Esophagus squamous epithelium (tissue), 4 donors: ENCODE measurements at regions not wholly inside any gene's neighbourhood (a gene's known extent, or its start where the extent isn't known, plus 50 kb on each side); places are given as distances from the start of the nearest gene placed in this dataset.

Source experiments
- CTCF ChIP-seq, 6 experiments: fragments of 450-650 bp in 4 of 6; fragments of 200-600 bp in 2 of 6; sonication (generic) in 2 of 6; IDR thresholded peaks; one replicate each; pipeline ENCODE4 v1.5.1; 2016 to 2019; ENCODE audit warnings: antibody characterized with exemption in 6 of 6, mild to moderate bottlenecking in 4 of 6, moderate library complexity in 4 of 6
- POLR2A ChIP-seq, 4 donors: fragments of 450-650 bp; IDR thresholded peaks; one replicate each; pipeline ENCODE4 v1.6.1; 2017; ENCODE audit warnings: antibody characterized with exemption in 4 of 4, mild to moderate bottlenecking in 4 of 4, moderate library complexity in 3 of 4

- TF ChIP-seq CTCF (IDR thresholded peaks at IDR 0.05): no peak
- TF ChIP-seq POLR2A (IDR thresholded peaks at IDR 0.05): no peak
Observed at GRCh38 chr4:30979402-30979801, 259.2 kb downstream of the PCDH7 start.
